HG03571 (cell line): ENCODE measurements at regions not wholly inside any gene's neighbourhood (a gene's known extent, or its start where the extent isn't known, plus 50 kb on each side); places are given as distances from the start of the nearest gene placed in this dataset.
A peak's percentile ranks its signal among the peaks of the same experiment; 100 is the strongest.
"Not testable (repeated sequence)": the region's sequence is repeated elsewhere in the genome, so short reads cannot be mapped to it uniquely, and the experiment has no call there.

Experiments
- ATAC-seq: cut with Tn5 transposase; IDR thresholded peaks from one replicate; pipeline ENCODE4 v1.9.1; 2021; ENCODE audit not compliant: unreplicated experiment

- ATAC-seq, result no peak
Observed at GRCh38 chrX:40943093-40943641, 142.1 kb upstream of the USP9X start.

- ATAC-seq, result peak; percentile 59
Observed at GRCh38 chrX:40945361-40945713, 139.9 kb upstream of the USP9X start.

GRCh38 chrX:40947276-40947675 is 138.0 kb upstream of the USP9X start:
- no peak for ATAC-seq

GRCh38 chrX:40949071-40949470 is 136.2 kb upstream of the USP9X start:
- ATAC-seq, result no peak

- ATAC-seq, result no peak
Observed at GRCh38 chrX:40950546-40950945, 134.7 kb upstream of the USP9X start.

GRCh38 chrX:40951407-40951806 is 133.8 kb upstream of the USP9X start:
- ATAC-seq, result not testable (repeated sequence)

GRCh38 chrX:40952855-40953254 is 132.4 kb upstream of the USP9X start:
- no peak for ATAC-seq

GRCh38 chrX:40953369-40953768 is 131.9 kb upstream of the USP9X start:
- ATAC-seq, result no peak

GRCh38 chrX:40960041-40960440 is 125.2 kb upstream of the USP9X start:
- no peak for ATAC-seq

- ATAC-seq, result no peak
Observed at GRCh38 chrX:40962793-40963407, 122.3 kb upstream of the USP9X start.

- ATAC-seq, result no peak
Observed at GRCh38 chrX:40964008-40964407, 121.2 kb upstream of the USP9X start.

GRCh38 chrX:40964633-40965586 is 120.3 kb upstream of the USP9X start:
- no peak for ATAC-seq

- no peak for ATAC-seq
Observed at GRCh38 chrX:40966213-40966820, 118.9 kb upstream of the USP9X start.

- no peak for ATAC-seq
Observed at GRCh38 chrX:40968180-40968579, 117.1 kb upstream of the USP9X start.

GRCh38 chrX:40971736-40972135 is 113.5 kb upstream of the USP9X start:
- no peak for ATAC-seq

- no peak for ATAC-seq
Observed at GRCh38 chrX:40973619-40974018, 111.6 kb upstream of the USP9X start.

GRCh38 chrX:40975951-40976350 is 109.3 kb upstream of the USP9X start:
- ATAC-seq, result no peak

GRCh38 chrX:40976981-40977380 is 108.3 kb upstream of the USP9X start:
- ATAC-seq, result no peak

GRCh38 chrX:40984962-40985361 is 100.3 kb upstream of the USP9X start:
- ATAC-seq, result no peak

GRCh38 chrX:40987413-40987812 is 97.8 kb upstream of the USP9X start:
- no peak for ATAC-seq

GRCh38 chrX:40988100-40988499 is 97.1 kb upstream of the USP9X start:
- no peak for ATAC-seq

- not testable (repeated sequence) for ATAC-seq
Observed at GRCh38 chrX:40993395-40993794, 91.8 kb upstream of the USP9X start.
